ENCODE measurements at regions not wholly inside any gene's neighbourhood (a gene's known extent, or its start where the extent isn't known, plus 50 kb on each side); places are given as distances from the start of the nearest gene placed in this dataset.

GRCh38 chr2:406876-407275 is 119.0 kb upstream of the ALKAL2 start:
- Histone ChIP-seq H3K4me1 (no peaks in the 10 kb centered on the region), H3K9me3 (peaks cover 0 to 4% of the 10 kb centered on the region in 2 donors), H3K27me3 (no peaks in the 10 kb centered on the region), H3K36me3 (no peaks in the 10 kb centered on the region), H3K4me3 (no peak overlapping the region), H3K27ac (no peak overlapping the region)
- no peak for DNase-seq
- intact Hi-C loops (cut with DNase I; ENCODE audit: low total_unique reads), result no loop called here
- TF ChIP-seq POLR2A (IDR thresholded peaks at IDR 0.05), result no peak
- TF ChIP-seq, protein P1, sequence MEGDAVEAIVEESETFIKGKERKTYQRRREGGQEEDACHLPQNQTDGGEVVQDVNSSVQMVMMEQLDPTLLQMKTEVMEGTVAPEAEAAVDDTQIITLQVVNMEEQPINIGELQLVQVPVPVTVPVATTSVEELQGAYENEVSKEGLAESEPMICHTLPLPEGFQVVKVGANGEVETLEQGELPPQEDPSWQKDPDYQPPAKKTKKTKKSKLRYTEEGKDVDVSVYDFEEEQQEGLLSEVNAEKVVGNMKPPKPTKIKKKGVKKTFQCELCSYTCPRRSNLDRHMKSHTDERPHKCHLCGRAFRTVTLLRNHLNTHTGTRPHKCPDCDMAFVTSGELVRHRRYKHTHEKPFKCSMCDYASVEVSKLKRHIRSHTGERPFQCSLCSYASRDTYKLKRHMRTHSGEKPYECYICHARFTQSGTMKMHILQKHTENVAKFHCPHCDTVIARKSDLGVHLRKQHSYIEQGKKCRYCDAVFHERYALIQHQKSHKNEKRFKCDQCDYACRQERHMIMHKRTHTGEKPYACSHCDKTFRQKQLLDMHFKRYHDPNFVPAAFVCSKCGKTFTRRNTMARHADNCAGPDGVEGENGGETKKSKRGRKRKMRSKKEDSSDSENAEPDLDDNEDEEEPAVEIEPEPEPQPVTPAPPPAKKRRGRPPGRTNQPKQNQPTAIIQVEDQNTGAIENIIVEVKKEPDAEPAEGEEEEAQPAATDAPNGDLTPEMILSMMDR (IDR thresholded peaks at IDR 0.05), result no peak

- intact Hi-C loops (cut with DNase I; ENCODE audit: low total_unique reads), result no loop called here
- Histone ChIP-seq H3K9me3 (peaks cover 0 to 4% of the 10 kb centered on the region in 2 donors), H3K4me3 (no peak overlapping the region), H3K27me3 (no peaks in the 10 kb centered on the region), H3K36me3 (no peaks in the 10 kb centered on the region), H3K4me1 (no peaks in the 10 kb centered on the region), H3K27ac (no peak overlapping the region)
- TF ChIP-seq POLR2A (IDR thresholded peaks at IDR 0.05), result no peak
- TF ChIP-seq, protein P1 (IDR thresholded peaks at IDR 0.05), result no peak
- no peak for DNase-seq
Observed at GRCh38 chr2:406231-406630, 118.3 kb upstream of the ALKAL2 start.

- no peak for DNase-seq
- H3K27me3 ChIP-seq, result no peaks in the 10 kb centered on the region
- no peak overlapping the region for H3K4me3 ChIP-seq
- TF ChIP-seq, protein P1 (IDR thresholded peaks at IDR 0.05), result no peak
- TF ChIP-seq POLR2A (IDR thresholded peaks at IDR 0.05), result no peak
- H3K27ac ChIP-seq, result no peak overlapping the region
- H3K36me3 ChIP-seq, result no peaks in the 10 kb centered on the region
- no peaks in the 10 kb centered on the region for H3K4me1 ChIP-seq
- H3K9me3 ChIP-seq, result peaks cover 0 to 4% of the 10 kb centered on the region in 2 donors
- intact Hi-C loops (cut with DNase I; ENCODE audit: low total_unique reads), result no loop called here
Observed at GRCh38 chr2:404581-404980, 116.7 kb upstream of the ALKAL2 start.

- intact Hi-C loops (cut with DNase I; ENCODE audit: low total_unique reads), result no loop called here
- Histone ChIP-seq H3K36me3 (no peaks in the 10 kb centered on the region), H3K4me3 (no peak overlapping the region), H3K9me3 (peaks cover 0 to 4% of the 10 kb centered on the region in 2 donors), H3K27ac (no peak overlapping the region), H3K27me3 (no peaks in the 10 kb centered on the region), H3K4me1 (no peaks in the 10 kb centered on the region)
- TF ChIP-seq POLR2A (IDR thresholded peaks at IDR 0.05), result no peak
- DNase-seq, result no peak
Observed at GRCh38 chr2:403682-404081, 115.8 kb upstream of the ALKAL2 start.

GRCh38 chr2:402721-403120 is 114.8 kb upstream of the ALKAL2 start:
- H3K27me3 ChIP-seq, result no peaks in the 10 kb centered on the region
- H3K27ac ChIP-seq, result no peak overlapping the region
- H3K9me3 ChIP-seq, result peaks cover 0 to 4% of the 10 kb centered on the region in 2 donors
- no peaks in the 10 kb centered on the region for H3K36me3 ChIP-seq
- intact Hi-C loops (cut with DNase I; ENCODE audit: low total_unique reads), result no loop called here
- H3K4me1 ChIP-seq, result no peaks in the 10 kb centered on the region
- no peak overlapping the region for H3K4me3 ChIP-seq
- TF ChIP-seq, protein P1 (IDR thresholded peaks at IDR 0.05), result no peak
- TF ChIP-seq POLR2A (IDR thresholded peaks at IDR 0.05), result no peak
- DNase-seq, result no peak

DNA sequence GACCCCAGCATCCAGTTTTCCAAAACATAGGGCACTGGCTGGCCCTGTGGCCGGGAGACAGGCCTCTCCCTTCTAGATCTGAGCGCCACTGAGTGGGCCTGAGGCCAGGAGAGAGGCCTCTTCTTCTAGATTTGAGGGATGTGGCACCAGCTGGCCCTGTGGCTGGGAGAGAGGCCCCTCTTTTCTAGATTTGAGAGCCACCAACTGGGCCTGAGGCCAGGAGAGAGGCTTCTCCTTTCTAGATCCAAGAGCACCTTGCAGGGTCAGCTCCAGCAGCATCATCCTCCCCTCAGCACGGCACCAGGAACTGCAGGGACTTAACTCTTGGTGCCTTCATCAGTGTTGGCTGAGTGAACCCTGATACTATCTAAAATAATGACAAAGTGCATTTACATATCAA is 114.3 kb upstream of the ALKAL2 start:
- TF ChIP-seq POLR2A (IDR thresholded peaks at IDR 0.05), result no peak
- TF ChIP-seq, protein P1 (IDR thresholded peaks at IDR 0.05), result no peak
- intact Hi-C loops (cut with DNase I; ENCODE audit: low total_unique reads), result no loop called here
- H3K4me1 ChIP-seq, result no peaks in the 10 kb centered on the region

More for the DNA sequence above, 114.3 kb upstream of the ALKAL2 start:
- H3K36me3 ChIP-seq, result no peaks in the 10 kb centered on the region
- peaks cover 0 to 4% of the 10 kb centered on the region in 2 donors for H3K9me3 ChIP-seq
- no peaks in the 10 kb centered on the region for H3K27me3 ChIP-seq
- no peak for DNase-seq
- H3K27ac ChIP-seq, result no peak overlapping the region
- no peak overlapping the region for H3K4me3 ChIP-seq
